ENCODE measurements at regions not wholly inside any gene's neighbourhood (a gene's known extent, or its start where the extent isn't known, plus 50 kb on each side); places are given as distances from the start of the nearest gene placed in this dataset.
A peak's percentile ranks its signal among the peaks of the same experiment; 100 is the strongest.

DNA sequence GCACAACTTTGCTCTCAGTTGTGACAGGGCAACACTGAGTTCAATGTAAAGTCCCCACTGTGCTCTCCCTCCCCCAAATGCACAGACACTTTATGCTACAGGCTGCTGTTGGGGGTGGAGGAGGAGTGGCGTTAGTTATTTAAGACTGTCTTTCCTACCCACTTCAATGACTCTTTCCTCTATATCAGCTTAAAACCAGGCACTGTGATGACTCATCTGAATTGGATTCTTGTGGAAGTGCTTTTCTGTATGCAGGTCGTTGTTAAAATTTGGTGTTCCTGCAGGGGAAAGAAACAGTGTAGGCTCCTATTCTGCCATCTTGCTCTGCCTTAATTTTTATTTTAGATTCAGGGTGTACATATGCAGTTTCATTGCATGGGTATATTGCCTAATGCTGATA lies 1157.2 kb upstream of the ADGRL3 start:
- no peak for DNase-seq

- no peak for DNase-seq
These were observed 1121.1 kb upstream of the ADGRL3 start for GRCh38 chr4:60078984-60079383.

DNA sequence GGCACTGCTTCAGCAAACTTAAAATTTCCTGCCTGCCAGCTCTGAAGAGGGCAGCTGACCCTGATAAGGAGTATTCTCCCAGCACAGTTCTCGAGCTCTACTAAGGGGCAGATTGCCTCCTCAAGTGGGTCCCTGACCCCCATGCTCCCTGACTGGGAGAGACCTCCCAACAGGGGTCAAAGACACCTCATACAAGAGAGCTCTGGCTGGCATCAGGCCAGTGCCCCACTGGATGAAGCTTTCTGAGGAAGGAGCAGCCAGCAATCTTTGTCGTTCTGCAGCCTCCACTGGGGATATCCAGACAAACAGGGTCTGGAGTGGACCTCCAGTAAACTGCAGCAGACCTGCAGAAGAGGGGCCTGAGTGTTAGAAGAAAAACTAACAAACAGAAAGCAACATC lies 1118.3 kb upstream of the ADGRL3 start:
- no peak for DNase-seq

GRCh38 chr4:60088807-60089486 lies 1111.2 kb upstream of the ADGRL3 start:
- DNase-seq, result no peak

- no peak for DNase-seq
These were observed 1110.4 kb upstream of the ADGRL3 start for GRCh38 chr4:60089546-60090273.

- no peak for DNase-seq
These were observed 1103.5 kb upstream of the ADGRL3 start for GRCh38 chr4:60096676-60097075.

DNA sequence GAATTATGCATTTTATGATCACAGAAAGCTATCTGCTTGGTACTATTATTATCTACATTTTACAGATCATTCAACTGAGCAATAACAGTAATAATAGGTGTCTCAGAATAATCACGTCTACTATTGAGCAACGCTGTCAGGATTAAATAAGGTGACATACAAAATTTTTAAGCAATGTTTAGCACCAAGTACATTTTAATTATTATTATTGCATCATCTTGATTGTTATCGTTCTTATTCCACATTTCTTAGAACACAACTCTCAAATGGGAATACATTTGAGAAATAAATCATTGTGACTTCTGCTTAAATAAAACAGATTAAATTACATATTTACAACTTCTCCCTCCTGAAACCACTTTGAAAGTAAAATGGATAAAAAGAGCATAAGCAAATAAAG lies 1083.5 kb upstream of the ADGRL3 start:
- DNase-seq, result no peak

DNA sequence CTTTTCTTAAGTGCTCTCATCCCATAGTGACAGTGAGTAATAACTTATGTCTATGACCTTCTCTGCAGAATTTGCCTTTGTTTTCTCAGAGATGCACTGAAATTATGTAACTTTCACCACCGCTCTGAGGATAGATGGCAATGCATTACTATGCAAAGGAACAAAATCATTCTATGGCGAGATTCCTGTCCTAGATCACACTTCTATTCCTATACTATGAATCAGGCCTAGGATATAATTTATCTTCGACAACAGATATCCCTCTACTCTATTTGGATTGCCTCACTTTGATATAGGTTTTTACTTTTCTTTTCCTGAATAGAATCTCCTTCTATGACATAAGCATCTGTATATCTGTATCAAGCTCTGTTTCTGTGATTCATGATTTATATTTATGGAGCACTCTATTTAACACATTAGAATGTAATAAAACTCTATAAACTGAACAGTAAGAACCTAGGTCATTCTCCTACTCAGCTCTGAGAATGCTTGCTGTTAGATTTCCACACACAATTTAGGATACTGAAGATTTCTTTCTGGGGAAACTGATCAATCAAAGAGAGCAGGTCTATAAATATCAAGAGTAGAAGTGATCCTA lies 1082.3 kb upstream of the ADGRL3 start:
- no peak for DNase-seq

GRCh38 chr4:60122820-60123219 lies 1077.3 kb upstream of the ADGRL3 start:
- no peak for DNase-seq

DNA sequence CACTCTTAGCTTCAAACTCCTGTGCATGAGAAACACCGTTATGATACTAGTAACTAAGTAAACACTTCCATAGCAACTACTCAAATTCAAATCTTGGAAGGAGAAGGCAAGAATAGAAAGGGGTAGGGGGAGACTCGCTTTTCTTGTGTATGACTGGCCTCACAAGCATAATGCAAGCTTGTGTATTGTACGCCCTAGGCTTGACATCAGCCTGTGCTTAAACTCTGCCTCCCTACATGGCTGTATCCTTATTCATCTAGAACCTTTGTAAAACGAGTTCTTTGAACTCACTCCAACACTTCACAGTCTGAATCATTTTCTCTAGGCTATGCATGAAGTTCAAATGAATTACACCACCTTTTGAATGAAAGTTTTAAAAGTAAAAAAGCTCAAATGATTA lies 1071.2 kb upstream of the ADGRL3 start:
- DNase-seq, result no peak

DNA sequence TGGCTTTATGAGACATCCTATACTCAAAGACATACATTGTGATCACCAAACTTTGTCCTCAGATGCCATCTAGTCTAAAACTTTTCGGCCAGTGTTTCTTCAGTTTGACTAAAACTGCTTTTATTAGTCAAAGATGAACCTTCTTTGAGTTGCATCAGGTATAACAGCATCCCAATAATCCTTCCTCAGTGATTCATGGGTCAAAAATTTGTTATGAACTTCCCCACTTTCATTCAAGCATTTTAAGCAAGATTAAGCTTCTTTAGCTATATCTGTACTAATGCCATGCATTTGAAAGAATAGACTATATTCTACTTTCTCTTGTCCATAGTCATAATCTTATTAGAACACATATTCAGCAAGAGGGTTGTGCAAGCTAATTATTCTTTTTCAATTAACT lies 1070.4 kb upstream of the ADGRL3 start:
- no peak for DNase-seq

GRCh38 chr4:60133375-60133774 lies 1066.8 kb upstream of the ADGRL3 start:
- no peak for DNase-seq

DNA sequence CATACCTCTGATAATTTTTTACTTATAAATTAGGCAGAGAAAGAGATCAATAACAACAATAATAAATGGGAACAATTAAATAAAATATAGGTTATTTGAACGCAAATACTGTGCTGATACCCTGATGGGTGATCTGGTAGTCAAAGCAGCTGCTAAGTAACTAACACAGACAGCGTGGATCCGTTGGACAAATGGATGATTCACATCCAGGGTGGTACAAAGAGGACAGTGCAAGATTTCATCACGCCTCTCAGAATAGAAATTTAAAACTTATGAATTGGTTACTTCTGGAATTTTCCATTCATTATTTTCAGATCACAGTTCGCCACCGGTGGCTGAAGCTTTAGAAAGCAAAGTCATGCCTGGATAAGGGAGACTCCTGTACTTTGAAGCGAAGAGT lies 1066.0 kb upstream of the ADGRL3 start:
- no peak for DNase-seq

GRCh38 chr4:60155088-60155487 lies 1045.0 kb upstream of the ADGRL3 start:
- DNase-seq, result no peak

DNA sequence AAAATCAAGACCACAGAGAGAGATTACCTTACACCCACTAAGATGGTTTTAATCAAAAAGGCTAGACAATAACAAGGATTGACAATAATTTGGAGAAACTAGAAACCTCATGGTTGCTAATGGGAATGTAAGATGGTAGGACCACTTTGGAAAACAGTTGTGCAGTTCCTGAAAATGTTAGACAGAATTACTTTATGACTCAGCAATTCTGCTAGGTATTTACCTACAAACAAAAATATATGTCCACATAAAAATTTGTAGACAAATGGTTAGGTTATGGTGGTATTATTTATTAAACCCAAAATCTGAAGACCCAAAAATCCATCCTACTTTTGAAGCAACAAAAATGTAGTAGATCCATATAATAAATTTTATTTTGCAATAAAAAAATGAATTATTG lies 1027.0 kb upstream of the ADGRL3 start:
- no peak for DNase-seq

DNA sequence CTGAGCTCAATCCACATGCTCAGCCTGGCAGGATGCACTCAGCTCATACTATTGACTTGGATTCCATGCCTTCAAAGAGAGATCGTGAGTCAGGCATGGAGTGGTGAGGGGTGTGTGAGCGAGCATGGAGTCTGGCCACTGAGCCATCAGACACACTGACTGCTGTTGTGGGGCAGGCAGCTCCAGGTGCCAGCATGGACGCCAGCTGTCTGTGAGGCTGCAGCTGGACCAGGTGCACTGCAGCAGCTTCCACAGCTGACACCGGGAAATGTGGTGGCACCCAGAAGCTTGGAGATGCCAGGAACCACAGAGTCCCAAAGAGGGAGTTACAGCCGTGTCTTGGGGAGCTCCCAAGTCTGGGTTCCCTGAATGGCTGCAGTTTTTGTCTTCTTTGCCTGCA lies 1026.4 kb upstream of the ADGRL3 start:
- no peak for DNase-seq

- no peak for DNase-seq
These were observed 1024.9 kb upstream of the ADGRL3 start for GRCh38 chr4:60175241-60175640.

- DNase-seq, result no peak
These were observed 1012.7 kb upstream of the ADGRL3 start for GRCh38 chr4:60187428-60187827.

- DNase-seq, result no peak
These were observed 1010.8 kb upstream of the ADGRL3 start for GRCh38 chr4:60189286-60189685.

- DNase-seq, result no peak
These were observed 1005.9 kb upstream of the ADGRL3 start for GRCh38 chr4:60194214-60194613.

DNA sequence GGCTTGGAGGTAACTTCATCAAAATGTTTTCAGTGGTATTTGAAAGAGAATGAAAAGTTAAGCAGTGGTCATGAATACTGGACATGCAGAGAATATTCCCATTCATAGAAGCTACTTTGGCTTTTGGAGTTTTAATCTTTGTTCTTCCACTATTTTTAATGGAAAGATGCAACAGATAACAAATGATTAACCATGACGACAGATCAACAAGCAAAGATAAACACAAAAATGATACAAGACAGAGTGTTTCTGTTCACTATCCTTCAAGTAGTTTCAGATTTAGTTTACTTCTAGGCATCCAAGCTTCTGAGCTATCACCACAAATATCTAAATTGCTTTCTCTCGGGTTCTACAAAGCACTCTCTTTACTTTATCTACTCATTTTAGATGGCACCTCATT lies 1004.9 kb upstream of the ADGRL3 start:
- no peak for DNase-seq

DNA sequence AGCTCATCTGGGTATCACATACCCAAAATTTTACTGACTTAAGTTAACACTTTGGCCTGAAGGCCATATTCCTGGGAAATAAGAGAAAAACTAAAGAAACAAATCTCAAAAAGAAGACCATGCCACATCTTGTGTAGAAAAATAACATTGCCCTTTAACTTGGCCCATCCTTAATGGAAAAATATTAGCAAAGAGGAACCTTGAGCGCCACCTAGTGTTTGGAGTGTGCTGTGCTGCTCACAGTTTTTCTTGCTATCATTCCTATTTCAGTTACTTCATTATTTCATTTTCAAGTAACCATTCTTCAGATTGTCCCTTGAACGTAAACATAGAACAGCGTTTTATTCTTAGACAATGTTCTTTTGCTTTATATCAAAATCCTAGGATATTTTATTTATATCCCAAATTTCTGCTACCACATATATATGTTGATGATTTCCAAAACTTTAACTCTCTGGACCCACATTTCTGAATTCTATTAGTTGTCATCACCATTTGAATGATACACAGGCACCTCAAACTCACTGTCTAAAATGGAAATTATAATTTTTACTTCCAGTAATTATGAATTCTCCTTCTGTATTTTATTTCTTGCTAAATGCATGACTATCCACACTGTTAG lies 999.0 kb upstream of the ADGRL3 start:
- peak; percentile 10 for DNase-seq

DNA sequence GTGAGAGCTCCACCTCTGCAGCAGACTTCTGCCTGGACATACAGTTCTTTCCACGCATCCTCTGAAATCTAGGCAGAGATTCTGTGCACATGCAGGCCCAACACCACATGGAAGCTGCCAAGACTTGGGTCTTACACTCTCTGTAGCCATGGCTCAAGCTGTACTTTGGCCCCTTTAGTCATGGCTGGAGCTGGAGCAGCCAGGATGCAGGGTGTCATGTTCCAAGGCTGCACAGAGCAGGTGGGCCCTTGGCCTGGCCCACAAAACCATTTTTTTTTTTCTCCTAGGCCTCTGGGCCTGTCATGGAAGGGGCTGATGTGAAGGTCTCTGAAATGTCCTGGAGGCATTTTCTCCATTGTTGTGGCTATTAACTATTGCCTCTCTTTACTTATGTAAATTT lies 990.5 kb upstream of the ADGRL3 start:
- DNase-seq, result no peak

DNA sequence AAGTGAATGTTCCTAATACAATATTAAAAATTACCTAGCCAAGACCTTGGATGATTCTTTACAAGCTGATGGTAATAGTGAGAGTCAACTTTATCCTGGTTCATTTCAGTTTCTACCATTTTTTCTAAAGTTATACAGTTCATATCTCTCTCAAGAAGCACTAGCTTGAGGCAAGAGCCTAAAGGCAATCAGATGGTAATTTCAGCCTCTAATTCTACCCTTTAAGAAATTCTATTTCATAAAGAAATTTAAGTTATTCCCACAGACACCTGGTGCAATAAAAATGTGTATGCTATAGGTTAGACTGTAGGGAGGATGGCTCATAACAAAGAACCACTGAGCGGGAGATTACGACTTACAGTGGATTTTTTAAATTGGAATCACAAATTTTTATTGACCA lies 984.2 kb upstream of the ADGRL3 start:
- no peak for DNase-seq
